ENCODE measurements at regions not wholly inside any gene's neighbourhood (a gene's known extent, or its start where the extent isn't known, plus 50 kb on each side); places are given as distances from the start of the nearest gene placed in this dataset.
"Not testable (repeated sequence)": the region's sequence is repeated elsewhere in the genome, so short reads cannot be mapped to it uniquely, and the experiment has no call there.

GRCh38 chr5:145521523-145521922 is 313.6 kb downstream of the PRELID2 start:
- H3K36me3 Mint-ChIP-seq (ENCODE audit: insufficient read depth) = no peaks in the 10 kb centered on the region
- no peaks in the 10 kb centered on the region for H3K4me1 Mint-ChIP-seq (ENCODE audit: low read depth)
- H3K9me3 Mint-ChIP-seq = peaks cover 8% of the 10 kb centered on the region
- H3K4me3 Mint-ChIP-seq = no peak overlapping the region
- no peak for ATAC-seq
- no peaks in the 10 kb centered on the region for H3K27me3 Mint-ChIP-seq (ENCODE audit: low read depth)
- no peak for DNase-seq

DNA sequence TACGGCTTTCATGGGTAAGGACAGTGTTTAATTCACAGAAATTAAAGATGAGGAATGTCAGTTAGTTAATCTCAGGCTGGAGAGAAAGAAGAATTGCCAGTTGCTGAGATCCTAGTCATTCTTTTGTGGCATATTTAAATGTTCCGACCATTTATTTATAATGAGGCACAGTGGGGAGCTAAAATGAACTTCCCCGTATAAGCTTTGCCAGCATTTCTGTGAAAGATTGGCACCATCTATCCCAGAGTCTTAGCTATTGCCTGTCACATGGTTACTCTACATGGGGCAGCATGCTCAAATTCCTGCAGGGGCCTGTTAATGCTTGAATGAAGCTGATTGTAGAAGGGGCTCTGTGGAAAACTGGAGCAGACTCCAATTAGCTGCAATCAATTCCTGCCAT is 314.1 kb downstream of the PRELID2 start:
- ATAC-seq (no peak), DNase-seq (no peak)
- no peaks in the 10 kb centered on the region for H3K27me3 Mint-ChIP-seq (ENCODE audit: low read depth)
- H3K4me3 Mint-ChIP-seq = no peak overlapping the region
- H3K4me1 Mint-ChIP-seq (ENCODE audit: low read depth) = no peaks in the 10 kb centered on the region
- no peaks in the 10 kb centered on the region for H3K36me3 Mint-ChIP-seq (ENCODE audit: insufficient read depth)
- H3K9me3 Mint-ChIP-seq = peaks cover 9% of the 10 kb centered on the region

- H3K9me3 Mint-ChIP-seq = peaks cover 9% of the 10 kb centered on the region
- H3K36me3 Mint-ChIP-seq (ENCODE audit: insufficient read depth) = no peaks in the 10 kb centered on the region
- H3K4me3 Mint-ChIP-seq = no peak overlapping the region
- ATAC-seq (no peak), DNase-seq (no peak)
- no peaks in the 10 kb centered on the region for H3K27me3 Mint-ChIP-seq (ENCODE audit: low read depth)
- H3K4me1 Mint-ChIP-seq (ENCODE audit: low read depth) = no peaks in the 10 kb centered on the region
These were observed 314.8 kb downstream of the PRELID2 start for GRCh38 chr5:145520335-145520734.

DNA sequence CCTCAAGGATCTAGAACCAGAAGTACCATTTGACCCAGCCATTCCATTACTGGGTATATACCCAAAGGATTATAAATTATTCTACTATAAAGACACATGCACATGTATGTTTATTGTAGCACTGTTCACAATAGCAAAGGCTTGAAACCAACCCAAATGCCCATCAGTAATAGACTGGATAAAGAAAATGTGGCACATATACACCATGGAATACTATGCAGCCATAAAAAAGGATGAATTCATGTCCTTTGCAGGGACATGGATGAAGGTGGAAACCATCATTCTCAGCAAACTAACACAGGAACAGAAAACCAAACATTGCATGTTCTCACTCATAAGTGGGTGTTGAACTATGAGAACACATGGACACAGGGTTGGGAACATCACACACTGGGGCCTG is 317.6 kb downstream of the PRELID2 start:
- not testable (repeated sequence) for H3K4me3 Mint-ChIP-seq; DNase-seq; H3K36me3 Mint-ChIP-seq (ENCODE audit: insufficient read depth); ATAC-seq; H3K27me3 Mint-ChIP-seq (ENCODE audit: low read depth); H3K4me1 Mint-ChIP-seq (ENCODE audit: low read depth)
- H3K9me3 Mint-ChIP-seq = peaks cover 17% of the 10 kb centered on the region

DNA sequence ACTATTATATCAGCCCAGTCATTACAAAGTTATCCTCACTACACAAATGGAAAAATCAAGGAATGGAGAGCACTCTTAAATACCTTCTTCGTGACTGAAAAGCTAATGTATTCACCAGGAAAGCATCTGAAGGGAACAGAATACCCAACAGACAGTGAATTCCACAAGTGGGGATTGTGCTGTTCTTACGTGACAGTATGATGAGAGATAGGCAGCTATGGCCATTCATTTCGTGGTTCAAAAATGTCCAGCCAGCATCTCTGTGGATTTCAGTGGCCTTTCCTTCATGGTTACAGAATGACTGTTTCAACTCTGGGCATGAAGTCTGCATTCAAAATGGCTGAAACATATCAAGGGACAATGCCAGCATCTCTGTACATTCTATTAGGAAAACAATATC is 323.8 kb downstream of the PRELID2 start:
- H3K27me3 Mint-ChIP-seq (ENCODE audit: low read depth) = no peaks in the 10 kb centered on the region
- H3K4me1 Mint-ChIP-seq (ENCODE audit: low read depth) = no peaks in the 10 kb centered on the region
- DNase-seq = no peak
- no peaks in the 10 kb centered on the region for H3K36me3 Mint-ChIP-seq (ENCODE audit: insufficient read depth)
- H3K4me3 Mint-ChIP-seq = no peak overlapping the region
- no peak for ATAC-seq
- H3K9me3 Mint-ChIP-seq = peaks cover 7% of the 10 kb centered on the region

- peaks cover 7% of the 10 kb centered on the region for H3K9me3 Mint-ChIP-seq
- H3K4me3 Mint-ChIP-seq = no peak overlapping the region
- ATAC-seq (no peak), DNase-seq (no peak)
- no peaks in the 10 kb centered on the region for H3K4me1 Mint-ChIP-seq (ENCODE audit: low read depth)
- H3K27me3 Mint-ChIP-seq (ENCODE audit: low read depth) = no peaks in the 10 kb centered on the region
- H3K36me3 Mint-ChIP-seq (ENCODE audit: insufficient read depth) = no peaks in the 10 kb centered on the region
These were observed 324.4 kb downstream of the PRELID2 start for GRCh38 chr5:145510769-145511168.

DNA sequence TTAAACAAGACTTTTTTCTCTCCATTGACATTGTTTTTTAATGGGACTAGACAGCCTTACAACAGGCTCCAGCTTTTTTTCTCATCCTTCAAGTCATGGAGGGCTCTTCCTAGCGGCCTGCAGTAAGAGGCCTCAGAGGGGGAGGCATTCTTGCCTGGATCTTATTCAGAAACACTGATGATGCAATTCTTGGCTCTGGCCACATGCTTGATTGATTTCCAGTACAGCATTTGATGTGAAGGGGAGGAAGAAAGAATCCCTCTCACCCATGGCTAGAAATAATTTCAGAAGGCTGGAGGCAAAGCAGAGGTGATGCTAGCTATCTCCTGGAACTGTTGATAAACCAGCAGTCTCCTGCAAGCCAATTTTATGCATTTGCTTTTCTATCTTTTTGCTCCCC is 324.8 kb downstream of the PRELID2 start:
- Mint-ChIP-seq H3K4me3 (no peak overlapping the region), H3K27me3 (ENCODE audit: low read depth) (no peaks in the 10 kb centered on the region), H3K36me3 (ENCODE audit: insufficient read depth) (no peaks in the 10 kb centered on the region), H3K4me1 (ENCODE audit: low read depth) (no peaks in the 10 kb centered on the region), H3K9me3 (peaks cover 7% of the 10 kb centered on the region)
- no peak for ATAC-seq
- no peak for DNase-seq

- Mint-ChIP-seq H3K4me3 (no peak overlapping the region), H3K27me3 (ENCODE audit: low read depth) (no peaks in the 10 kb centered on the region), H3K36me3 (ENCODE audit: insufficient read depth) (no peaks in the 10 kb centered on the region), H3K4me1 (ENCODE audit: low read depth) (no peaks in the 10 kb centered on the region), H3K9me3 (peaks cover 2% of the 10 kb centered on the region)
- ATAC-seq = no peak
- DNase-seq = no peak
These were observed 325.6 kb downstream of the PRELID2 start for GRCh38 chr5:145509336-145510136.

GRCh38 chr5:145506185-145506850 is 328.8 kb downstream of the PRELID2 start:
- H3K9me3 Mint-ChIP-seq = no peaks in the 10 kb centered on the region
- no peaks in the 10 kb centered on the region for H3K27me3 Mint-ChIP-seq (ENCODE audit: low read depth)
- ATAC-seq = no peak
- no peaks in the 10 kb centered on the region for H3K4me1 Mint-ChIP-seq (ENCODE audit: low read depth)
- DNase-seq = no peak
- no peaks in the 10 kb centered on the region for H3K36me3 Mint-ChIP-seq (ENCODE audit: insufficient read depth)
- no peak overlapping the region for H3K4me3 Mint-ChIP-seq

DNA sequence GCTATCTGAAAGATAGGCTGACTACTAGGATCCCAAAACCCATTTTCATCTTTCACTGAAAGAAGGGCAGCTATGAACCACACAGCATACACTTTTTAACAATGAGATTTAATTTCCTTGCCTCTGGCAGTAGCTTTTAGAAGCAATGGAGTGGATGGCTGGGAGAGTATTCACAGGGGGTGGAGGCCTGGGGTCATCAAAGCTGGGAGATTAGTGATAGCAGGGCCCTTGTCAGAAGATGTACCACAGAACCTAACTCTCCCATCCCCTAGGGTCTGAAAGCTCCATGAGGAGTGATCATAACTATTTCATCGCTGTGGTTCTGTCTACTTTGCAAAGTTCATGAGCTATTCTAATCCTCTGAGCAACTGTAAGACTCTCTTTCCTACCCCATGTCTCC is 332.2 kb downstream of the PRELID2 start:
- DNase-seq = no peak
- Mint-ChIP-seq H3K4me3 (no peak overlapping the region), H3K9me3 (peaks cover 3% of the 10 kb centered on the region), H3K27me3 (ENCODE audit: low read depth) (no peaks in the 10 kb centered on the region), H3K36me3 (ENCODE audit: insufficient read depth) (no peaks in the 10 kb centered on the region), H3K4me1 (ENCODE audit: low read depth) (no peaks in the 10 kb centered on the region)
- ATAC-seq = no peak

GRCh38 chr5:145500710-145501109 is 334.4 kb downstream of the PRELID2 start:
- H3K4me1 Mint-ChIP-seq (ENCODE audit: low read depth) = no peaks in the 10 kb centered on the region
- DNase-seq (no peak), ATAC-seq (no peak)
- H3K4me3 Mint-ChIP-seq = no peak overlapping the region
- H3K9me3 Mint-ChIP-seq = peaks cover 3% of the 10 kb centered on the region
- no peaks in the 10 kb centered on the region for H3K27me3 Mint-ChIP-seq (ENCODE audit: low read depth)
- H3K36me3 Mint-ChIP-seq (ENCODE audit: insufficient read depth) = no peaks in the 10 kb centered on the region

DNA sequence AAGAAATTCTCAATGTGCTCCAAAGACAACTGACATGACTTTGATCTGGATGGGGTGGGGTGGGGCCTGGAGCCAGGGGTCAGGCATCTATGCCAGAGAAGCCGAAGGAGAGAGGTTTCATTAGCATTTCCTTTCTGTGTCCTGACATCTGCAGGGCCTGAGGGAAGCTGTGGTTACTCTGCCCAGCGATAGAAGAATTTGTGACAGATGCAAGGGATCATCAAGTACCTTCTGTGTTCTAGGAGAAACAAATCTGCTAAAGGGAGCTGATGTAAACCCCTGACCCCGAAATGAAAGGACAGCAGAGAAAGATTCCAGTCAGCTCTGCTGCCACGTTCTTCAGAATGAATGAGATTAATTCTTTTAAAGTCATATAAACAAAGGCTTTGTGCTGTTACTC is 335.7 kb downstream of the PRELID2 start:
- no peaks in the 10 kb centered on the region for H3K36me3 Mint-ChIP-seq (ENCODE audit: insufficient read depth)
- peaks cover 3% of the 10 kb centered on the region for H3K9me3 Mint-ChIP-seq
- DNase-seq (no peak), ATAC-seq (no peak)
- H3K4me1 Mint-ChIP-seq (ENCODE audit: low read depth) = no peaks in the 10 kb centered on the region
- no peak overlapping the region for H3K4me3 Mint-ChIP-seq
- H3K27me3 Mint-ChIP-seq (ENCODE audit: low read depth) = no peaks in the 10 kb centered on the region

GRCh38 chr5:145497052-145497451 is 338.1 kb downstream of the PRELID2 start:
- Mint-ChIP-seq H3K27me3 (ENCODE audit: low read depth) (no peaks in the 10 kb centered on the region), H3K36me3 (ENCODE audit: insufficient read depth) (no peaks in the 10 kb centered on the region), H3K9me3 (peaks cover 12% of the 10 kb centered on the region), H3K4me3 (no peak overlapping the region), H3K4me1 (ENCODE audit: low read depth) (no peaks in the 10 kb centered on the region)
- ATAC-seq (no peak), DNase-seq (no peak)

DNA sequence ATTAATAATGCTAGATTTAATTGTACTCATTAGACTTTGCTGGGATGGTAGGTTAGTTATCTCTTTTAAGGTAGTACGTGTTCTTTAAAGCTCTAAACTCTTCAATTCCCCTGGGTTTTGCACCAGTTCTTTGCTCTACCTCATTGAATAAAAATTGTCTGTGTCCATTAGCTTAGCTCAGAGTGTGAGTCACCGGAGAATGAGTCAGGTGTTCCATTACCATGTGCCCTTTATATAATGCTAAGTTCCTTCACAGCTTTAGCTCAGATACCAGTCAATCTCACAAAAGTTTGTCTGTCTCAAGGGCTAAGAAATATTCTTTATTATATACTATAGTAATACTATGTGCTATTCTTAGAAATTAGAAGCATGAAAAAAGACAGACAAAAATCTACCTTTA is 339.4 kb downstream of the PRELID2 start:
- Mint-ChIP-seq H3K27me3 (ENCODE audit: low read depth) (no peaks in the 10 kb centered on the region), H3K4me1 (ENCODE audit: low read depth) (no peaks in the 10 kb centered on the region), H3K36me3 (ENCODE audit: insufficient read depth) (no peaks in the 10 kb centered on the region), H3K4me3 (no peak overlapping the region), H3K9me3 (peaks cover 12% of the 10 kb centered on the region)
- no peak for DNase-seq
- ATAC-seq = no peak

GRCh38 chr5:145495196-145495595 is 339.9 kb downstream of the PRELID2 start:
- H3K36me3 Mint-ChIP-seq (ENCODE audit: insufficient read depth) = no peaks in the 10 kb centered on the region
- no peak overlapping the region for H3K4me3 Mint-ChIP-seq
- H3K4me1 Mint-ChIP-seq (ENCODE audit: low read depth) = no peaks in the 10 kb centered on the region
- H3K27me3 Mint-ChIP-seq (ENCODE audit: low read depth) = no peaks in the 10 kb centered on the region
- DNase-seq = no peak
- no peak for ATAC-seq
- peaks cover 10% of the 10 kb centered on the region for H3K9me3 Mint-ChIP-seq
